ENCODE measurements at regions not wholly inside any gene's neighbourhood (a gene's known extent, or its start where the extent isn't known, plus 50 kb on each side); places are given as distances from the start of the nearest gene placed in this dataset.
A peak's percentile ranks its signal among the peaks of the same experiment; 100 is the strongest.

DNA sequence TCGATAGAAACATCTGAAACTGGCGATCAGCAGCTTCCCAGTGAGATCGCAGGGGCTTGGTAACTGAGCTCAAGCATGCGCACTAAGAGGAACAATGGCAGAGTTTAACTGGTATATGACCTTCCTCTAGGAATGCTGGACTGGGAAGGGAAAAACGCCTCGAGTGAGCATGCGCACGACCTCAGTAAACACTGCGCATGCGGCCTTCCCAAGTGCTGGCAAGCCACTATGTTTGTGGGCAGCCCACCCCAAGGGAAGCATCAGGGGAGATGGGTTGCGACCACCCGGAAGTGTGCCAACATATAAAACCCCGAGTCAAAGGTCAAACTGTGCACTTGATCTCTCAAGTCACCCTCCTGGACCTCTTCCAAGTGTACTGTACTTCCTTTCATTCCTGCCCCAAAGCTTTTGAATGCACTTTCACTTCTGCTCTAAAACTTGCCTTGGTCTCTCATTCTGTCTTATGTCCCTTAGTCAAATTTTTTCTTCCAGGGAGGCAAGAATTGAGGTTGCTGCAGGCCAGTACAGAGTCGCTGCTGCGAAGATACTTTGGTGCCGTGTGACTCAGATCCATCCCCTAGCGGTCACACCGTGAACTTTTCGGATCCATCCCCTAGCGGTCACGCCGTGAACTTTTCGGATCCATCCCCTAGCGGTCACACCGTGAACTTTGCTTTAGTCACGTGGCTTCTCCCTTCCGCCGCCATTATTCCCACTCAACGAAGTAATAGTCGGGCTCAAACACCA, 243.3 kb downstream of the FAM43A start:
- WGBS (ENCODE audit: low lambda C conversion rate) = 68% methylated on average over 30 of the region's 30 CpGs
- Histone ChIP-seq H3K9me3 (ENCODE audit: low read length) (no peaks in the 10 kb centered on the region; the same call in 1 of the 2 replicates), H3K27me3 (ENCODE audit: control insufficient read depth in 1 of 2, insufficient read depth in 2 of 2, low read length in 2 of 2) (peaks cover 0 to 26% of the 10 kb centered on the region in 2 experiments; a peak in 3 of 5 replicates), H3K9ac (ENCODE audit: insufficient read depth, low read depth, low read length) (no peak overlapping the region), H2AFZ (ENCODE audit: low read length) (no peak overlapping the region), H3K4me1 (ENCODE audit: insufficient read depth, low read length) (peaks cover 14% of the 10 kb centered on the region), H3K79me2 (ENCODE audit: insufficient read depth, low read length) (no peaks in the 10 kb centered on the region), H3K4me3 (replicated peaks in 1 of 3; ENCODE audit: insufficient read depth in 1 of 3, low read depth in 2 of 3, low read length in 3 of 3) (no peak overlapping the region), H3K27ac (ENCODE audit: extremely low read length, insufficient read depth, low read length) (no peak overlapping the region), H3K4me2 (ENCODE audit: low read depth, low read length) (no peak overlapping the region), H4K20me1 (ENCODE audit: insufficient read depth, low read length) (no peaks in the 10 kb centered on the region), H3K36me3 (replicated peaks in 1 of 2; ENCODE audit: control insufficient read depth in 1 of 2, insufficient read depth in 2 of 2, low read length in 2 of 2) (no peaks in the 10 kb centered on the region)
- ATAC-seq = no peak
- DNase-seq (ENCODE audit: low spot score) = no peak
- in situ Hi-C loops (cut with HindIII; ENCODE audit: extremely low pct_ligation_motif_present, low pct_unique_long_range_greater_than_20kb) (no loop called here), intact Hi-C loops (cut with micrococcal nuclease; ENCODE audit: unreplicated experiment) (no loop called here)
- no TSS peak for BruUV-seq (replicated peaks)
- POLR2A ChIA-PET = no interaction called here
- CTCF ChIA-PET (ENCODE audit: low intra/inter-chr PET ratio, low total read pairs) = no interaction called here
- FAIRE-seq = no peak
- TF ChIP-seq ZNF672 (CRISPR knock-in tag; IDR thresholded peaks at IDR 0.05) (no peak), NR1H2 (CRISPR knock-in tag; IDR thresholded peaks at IDR 0.05; ENCODE audit: borderline replicate concordance, low read depth) (no peak), RFX5 (IDR thresholded peaks at IDR 0.05; ENCODE audit: low read depth, low read length) (no peak), ZMYM4 (CRISPR knock-in tag; IDR thresholded peaks at IDR 0.05) (peak; percentile 20; the same call in 1 of the 2 replicates), TGIF2 (CRISPR knock-in tag; IDR thresholded peaks at IDR 0.05) (no peak), HOXA3 (CRISPR knock-in tag; IDR thresholded peaks at IDR 0.05) (peak; percentile 42; the same call in 1 of the 2 replicates), SP5 (CRISPR knock-in tag; IDR thresholded peaks at IDR 0.05; ENCODE audit: borderline replicate concordance, low read depth) (no peak), FOXM1 (CRISPR knock-in tag; IDR thresholded peaks at IDR 0.05) (no peak), STAG1 (CRISPR knock-in tag; IDR thresholded peaks at IDR 0.05) (peak; percentile 29; the same call in 1 of the 2 replicates), ZNF781 (CRISPR knock-in tag; IDR thresholded peaks at IDR 0.05; ENCODE audit: borderline replicate concordance, not compliant biosample characterization) (no peak), ZC3H4 (CRISPR knock-in tag; IDR thresholded peaks at IDR 0.05; ENCODE audit: borderline replicate concordance) (no peak), ATRX (CRISPR knock-in tag; IDR thresholded peaks at IDR 0.05; ENCODE audit: borderline replicate concordance) (no peak), ZFP41 (CRISPR knock-in tag; IDR thresholded peaks at IDR 0.05; ENCODE audit: borderline replicate concordance) (no peak), TBP (CRISPR knock-in tag; IDR thresholded peaks at IDR 0.05) (no peak)
- TF ChIP-seq, protein P1, sequence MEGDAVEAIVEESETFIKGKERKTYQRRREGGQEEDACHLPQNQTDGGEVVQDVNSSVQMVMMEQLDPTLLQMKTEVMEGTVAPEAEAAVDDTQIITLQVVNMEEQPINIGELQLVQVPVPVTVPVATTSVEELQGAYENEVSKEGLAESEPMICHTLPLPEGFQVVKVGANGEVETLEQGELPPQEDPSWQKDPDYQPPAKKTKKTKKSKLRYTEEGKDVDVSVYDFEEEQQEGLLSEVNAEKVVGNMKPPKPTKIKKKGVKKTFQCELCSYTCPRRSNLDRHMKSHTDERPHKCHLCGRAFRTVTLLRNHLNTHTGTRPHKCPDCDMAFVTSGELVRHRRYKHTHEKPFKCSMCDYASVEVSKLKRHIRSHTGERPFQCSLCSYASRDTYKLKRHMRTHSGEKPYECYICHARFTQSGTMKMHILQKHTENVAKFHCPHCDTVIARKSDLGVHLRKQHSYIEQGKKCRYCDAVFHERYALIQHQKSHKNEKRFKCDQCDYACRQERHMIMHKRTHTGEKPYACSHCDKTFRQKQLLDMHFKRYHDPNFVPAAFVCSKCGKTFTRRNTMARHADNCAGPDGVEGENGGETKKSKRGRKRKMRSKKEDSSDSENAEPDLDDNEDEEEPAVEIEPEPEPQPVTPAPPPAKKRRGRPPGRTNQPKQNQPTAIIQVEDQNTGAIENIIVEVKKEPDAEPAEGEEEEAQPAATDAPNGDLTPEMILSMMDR (CRISPR knock-in tag; IDR thresholded peaks at IDR 0.05) = peak; percentile 41
- TF ChIP-seq, protein P2, sequence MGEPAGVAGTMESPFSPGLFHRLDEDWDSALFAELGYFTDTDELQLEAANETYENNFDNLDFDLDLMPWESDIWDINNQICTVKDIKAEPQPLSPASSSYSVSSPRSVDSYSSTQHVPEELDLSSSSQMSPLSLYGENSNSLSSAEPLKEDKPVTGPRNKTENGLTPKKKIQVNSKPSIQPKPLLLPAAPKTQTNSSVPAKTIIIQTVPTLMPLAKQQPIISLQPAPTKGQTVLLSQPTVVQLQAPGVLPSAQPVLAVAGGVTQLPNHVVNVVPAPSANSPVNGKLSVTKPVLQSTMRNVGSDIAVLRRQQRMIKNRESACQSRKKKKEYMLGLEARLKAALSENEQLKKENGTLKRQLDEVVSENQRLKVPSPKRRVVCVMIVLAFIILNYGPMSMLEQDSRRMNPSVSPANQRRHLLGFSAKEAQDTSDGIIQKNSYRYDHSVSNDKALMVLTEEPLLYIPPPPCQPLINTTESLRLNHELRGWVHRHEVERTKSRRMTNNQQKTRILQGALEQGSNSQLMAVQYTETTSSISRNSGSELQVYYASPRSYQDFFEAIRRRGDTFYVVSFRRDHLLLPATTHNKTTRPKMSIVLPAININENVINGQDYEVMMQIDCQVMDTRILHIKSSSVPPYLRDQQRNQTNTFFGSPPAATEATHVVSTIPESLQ (CRISPR knock-in tag; conservative IDR thresholded peaks at IDR 0.05) = no peak
- TF ChIP-seq, protein P3, sequence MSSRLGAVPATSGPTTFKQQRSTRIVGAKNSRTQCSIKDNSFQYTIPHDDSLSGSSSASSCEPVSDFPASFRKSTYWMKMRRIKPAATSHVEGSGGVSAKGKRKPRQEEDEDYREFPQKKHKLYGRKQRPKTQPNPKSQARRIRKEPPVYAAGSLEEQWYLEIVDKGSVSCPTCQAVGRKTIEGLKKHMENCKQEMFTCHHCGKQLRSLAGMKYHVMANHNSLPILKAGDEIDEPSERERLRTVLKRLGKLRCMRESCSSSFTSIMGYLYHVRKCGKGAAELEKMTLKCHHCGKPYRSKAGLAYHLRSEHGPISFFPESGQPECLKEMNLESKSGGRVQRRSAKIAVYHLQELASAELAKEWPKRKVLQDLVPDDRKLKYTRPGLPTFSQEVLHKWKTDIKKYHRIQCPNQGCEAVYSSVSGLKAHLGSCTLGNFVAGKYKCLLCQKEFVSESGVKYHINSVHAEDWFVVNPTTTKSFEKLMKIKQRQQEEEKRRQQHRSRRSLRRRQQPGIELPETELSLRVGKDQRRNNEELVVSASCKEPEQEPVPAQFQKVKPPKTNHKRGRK (CRISPR knock-in tag; IDR thresholded peaks at IDR 0.05) = no peak
- TF ChIP-seq, protein P4, sequence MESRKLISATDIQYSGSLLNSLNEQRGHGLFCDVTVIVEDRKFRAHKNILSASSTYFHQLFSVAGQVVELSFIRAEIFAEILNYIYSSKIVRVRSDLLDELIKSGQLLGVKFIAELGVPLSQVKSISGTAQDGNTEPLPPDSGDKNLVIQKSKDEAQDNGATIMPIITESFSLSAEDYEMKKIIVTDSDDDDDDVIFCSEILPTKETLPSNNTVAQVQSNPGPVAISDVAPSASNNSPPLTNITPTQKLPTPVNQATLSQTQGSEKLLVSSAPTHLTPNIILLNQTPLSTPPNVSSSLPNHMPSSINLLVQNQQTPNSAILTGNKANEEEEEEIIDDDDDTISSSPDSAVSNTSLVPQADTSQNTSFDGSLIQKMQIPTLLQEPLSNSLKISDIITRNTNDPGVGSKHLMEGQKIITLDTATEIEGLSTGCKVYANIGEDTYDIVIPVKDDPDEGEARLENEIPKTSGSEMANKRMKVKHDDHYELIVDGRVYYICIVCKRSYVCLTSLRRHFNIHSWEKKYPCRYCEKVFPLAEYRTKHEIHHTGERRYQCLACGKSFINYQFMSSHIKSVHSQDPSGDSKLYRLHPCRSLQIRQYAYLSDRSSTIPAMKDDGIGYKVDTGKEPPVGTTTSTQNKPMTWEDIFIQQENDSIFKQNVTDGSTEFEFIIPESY (CRISPR knock-in tag; IDR thresholded peaks at IDR 0.05) = peak; percentile 97
